H9 (cell line): ENCODE measurements at regions not wholly inside any gene's neighbourhood (a gene's known extent, or its start where the extent isn't known, plus 50 kb on each side); places are given as distances from the start of the nearest gene placed in this dataset.

Experiments
- DNase-seq: peaks from one replicate; pipeline ENCODE4 v3.0.0-alpha.2; 2017
- H2AFZ ChIP-seq: one replicate; pipeline ENCODE4 v1.6.1; 2013; ENCODE audit warnings: mild to moderate bottlenecking, low read length, control low read depth, moderate library complexity
- H2AK5ac ChIP-seq: 2 replicates; pipeline ENCODE4 v1.6.1; 2013; ENCODE audit warnings: low read length, control low read depth, mixed read lengths; ENCODE audit not compliant: insufficient read length
- H2BK120ac ChIP-seq: one replicate; pipeline ENCODE4 v1.6.1; 2013; ENCODE audit warnings: low read depth, mild to moderate bottlenecking, low read length, control low read depth, inconsistent platforms; ENCODE audit not compliant: poor library complexity, severe bottlenecking
- H2BK12ac ChIP-seq: 2 replicates; pipeline ENCODE4 v1.6.1; 2013; ENCODE audit warnings: low read length, control low read depth, mixed read lengths, low read depth; ENCODE audit not compliant: insufficient read length
- H2BK15ac ChIP-seq: 2 replicates; pipeline ENCODE4 v1.6.1; 2013; ENCODE audit warnings: low read depth, low read length, control low read depth
- H2BK20ac ChIP-seq: one replicate; pipeline ENCODE4 v1.6.1; 2013; ENCODE audit warnings: low read depth, mild to moderate bottlenecking, low read length, control low read depth, inconsistent platforms; ENCODE audit not compliant: poor library complexity, severe bottlenecking
- H2BK5ac ChIP-seq: 2 replicates; pipeline ENCODE4 v1.6.1; 2013; ENCODE audit warnings: low read length, control low read depth, mixed read lengths; ENCODE audit not compliant: insufficient read length
- H3K14ac ChIP-seq: 2 replicates; pipeline ENCODE4 v1.6.1; 2013; ENCODE audit warnings: low read length, control low read depth; ENCODE audit not compliant: insufficient read depth
- H3K18ac ChIP-seq: 2 replicates; pipeline ENCODE4 v1.6.1; 2013; ENCODE audit warnings: low read depth, mild to moderate bottlenecking, mixed read lengths, low read length, control low read depth; ENCODE audit not compliant: insufficient read length
- H3K23ac ChIP-seq: 2 replicates; pipeline ENCODE4 v1.6.1; 2013; ENCODE audit warnings: low read length, control low read depth, mixed read lengths, low read depth; ENCODE audit not compliant: insufficient read length
- H3K23me2 ChIP-seq: 2 replicates; pipeline ENCODE4 v1.6.1; 2013; ENCODE audit warnings: low read depth, mild to moderate bottlenecking, mixed read lengths, low read length, control low read depth; ENCODE audit not compliant: insufficient read length, poor library complexity, severe bottlenecking
- H3K27ac ChIP-seq: 2 replicates; pipeline ENCODE4 v1.5.1; 2013; ENCODE audit warnings: low read length, control low read depth, mixed read lengths, low read depth; ENCODE audit not compliant: insufficient read length
- H3K27me3 ChIP-seq: 2 replicates; pipeline ENCODE4 v1.6.1; 2013; ENCODE audit warnings: low read length, control low read depth, inconsistent platforms; ENCODE audit not compliant: insufficient read depth
- H3K4ac ChIP-seq: 2 replicates; pipeline ENCODE4 v1.6.1; 2013; ENCODE audit warnings: low read depth, mild to moderate bottlenecking, control low read depth, inconsistent platforms, low read length, moderate library complexity
- H3K4me1 ChIP-seq: 2 replicates; pipeline ENCODE4 v1.6.1; 2013; ENCODE audit warnings: low read length, control low read depth, inconsistent platforms; ENCODE audit not compliant: insufficient read depth
- H3K4me2 ChIP-seq: 2 replicates; pipeline ENCODE4 v1.6.1; 2013; ENCODE audit warnings: low read length, control low read depth, mixed read lengths; ENCODE audit not compliant: insufficient read length, insufficient read depth
- H3K56ac ChIP-seq: 2 replicates; pipeline ENCODE4 v1.6.1; 2013; ENCODE audit warnings: low read depth, mild to moderate bottlenecking, mixed read lengths, low read length, control low read depth; ENCODE audit not compliant: insufficient read length
- H3K79me1 ChIP-seq: 2 replicates; pipeline ENCODE4 v1.6.1; 2013; ENCODE audit warnings: low read depth, mild to moderate bottlenecking, moderate library complexity, low read length, control low read depth, inconsistent platforms; ENCODE audit not compliant: insufficient read depth, poor library complexity, severe bottlenecking
- H3K79me2 ChIP-seq: 2 replicates; pipeline ENCODE4 v1.6.1; 2013; ENCODE audit warnings: low read length, control low read depth, inconsistent platforms; ENCODE audit not compliant: insufficient read depth
- H3K9ac ChIP-seq: 2 replicates; pipeline ENCODE4 v1.6.1; 2013; ENCODE audit warnings: low read length, control low read depth, mixed read lengths; ENCODE audit not compliant: insufficient read length; ENCODE audit errors: extremely low read depth
- H3K9me3 ChIP-seq: one replicate; pipeline ENCODE4 v1.6.1; 2013; ENCODE audit warnings: low read depth, low read length, inconsistent platforms; ENCODE audit not compliant: control insufficient read depth
- H3T11ph ChIP-seq: one replicate; pipeline ENCODE4 v1.6.1; 2013; ENCODE audit warnings: mild to moderate bottlenecking, low read length, control low read depth, inconsistent platforms
- H4K20me1 ChIP-seq: one replicate; pipeline ENCODE4 v1.6.1; 2013; ENCODE audit not compliant: control insufficient read depth, insufficient read length, insufficient read depth
- H4K5ac ChIP-seq: 2 replicates; pipeline ENCODE4 v1.6.1; 2013; ENCODE audit warnings: low read depth, mild to moderate bottlenecking, mixed read lengths, low read length, control low read depth; ENCODE audit not compliant: insufficient read length
- H4K8ac ChIP-seq: replicated peaks from 2 replicates; pipeline ENCODE4 v1.6.1; 2013; ENCODE audit warnings: low read length, control low read depth, mixed read lengths, low read depth; ENCODE audit not compliant: insufficient read length
- H4K91ac ChIP-seq: 2 replicates; pipeline ENCODE4 v1.6.1; 2013; ENCODE audit warnings: low read depth, mild to moderate bottlenecking, moderate library complexity, mixed read lengths, low read length, control low read depth; ENCODE audit not compliant: insufficient read length
- H3K27ac Mint-ChIP-seq, 3 experiments: 2 replicates in 2 of 3; 3 replicates in 1 of 3; pipeline ENCODE4 v1.8.0; 2020 to 2021; ENCODE audit warnings: mixed read lengths in 3 of 3, mild to moderate bottlenecking in 1 of 3, moderate library complexity in 1 of 3
- H3K27me3 Mint-ChIP-seq: 2 replicates; pipeline ENCODE4 v1.8.0; 2021; ENCODE audit warnings: low read depth, mild to moderate bottlenecking, moderate library complexity, mixed read lengths
- H3K36me3 Mint-ChIP-seq, 3 experiments: 2 replicates in 2 of 3; 3 replicates in 1 of 3; pipeline ENCODE4 v1.8.0; 2020 to 2021; ENCODE audit warnings: low read depth in 3 of 3, mixed read lengths in 3 of 3; ENCODE audit not compliant: insufficient read depth in 1 of 3
- H3K4me1 Mint-ChIP-seq, 2 experiments: 2 replicates each; pipeline ENCODE4 v1.8.0; 2020; ENCODE audit warnings: mixed read lengths in 2 of 2
- H3K4me3 Mint-ChIP-seq, 2 experiments: 2 replicates in 1 of 2; 3 replicates in 1 of 2; pipeline ENCODE4 v1.8.0; 2020 to 2021; ENCODE audit warnings: mild to moderate bottlenecking in 2 of 2, mixed read lengths in 2 of 2, moderate library complexity in 1 of 2
- H3K9me3 Mint-ChIP-seq, 2 experiments: 2 replicates in 1 of 2; 3 replicates in 1 of 2; pipeline ENCODE4 v1.8.0; 2020; ENCODE audit warnings: mild to moderate bottlenecking in 2 of 2, mixed read lengths in 2 of 2, moderate library complexity in 1 of 2
- WGBS: extraction: QIAGEN DNeasy Blood & Tissue Kit; methylation state at CpG from one replicate; pipeline ENCODE4 v1.1.7; 2013; ENCODE audit warnings: missing lambda C conversion rate, low lambda C conversion rate, mixed read lengths; ENCODE audit not compliant: insufficient read length; ENCODE audit errors: extremely low coverage; 5-methylcytosine and 5-hydroxymethylcytosine counted together
- TF ChIP-seq, protein P1 (sequence below): fragments of 200-600 bp; sonication (generic); conservative IDR thresholded peaks from 3 replicates; pipeline ENCODE4 v1.8.0; 2021; ENCODE audit warnings: antibody characterized with exemption, mild to moderate bottlenecking

DNA sequence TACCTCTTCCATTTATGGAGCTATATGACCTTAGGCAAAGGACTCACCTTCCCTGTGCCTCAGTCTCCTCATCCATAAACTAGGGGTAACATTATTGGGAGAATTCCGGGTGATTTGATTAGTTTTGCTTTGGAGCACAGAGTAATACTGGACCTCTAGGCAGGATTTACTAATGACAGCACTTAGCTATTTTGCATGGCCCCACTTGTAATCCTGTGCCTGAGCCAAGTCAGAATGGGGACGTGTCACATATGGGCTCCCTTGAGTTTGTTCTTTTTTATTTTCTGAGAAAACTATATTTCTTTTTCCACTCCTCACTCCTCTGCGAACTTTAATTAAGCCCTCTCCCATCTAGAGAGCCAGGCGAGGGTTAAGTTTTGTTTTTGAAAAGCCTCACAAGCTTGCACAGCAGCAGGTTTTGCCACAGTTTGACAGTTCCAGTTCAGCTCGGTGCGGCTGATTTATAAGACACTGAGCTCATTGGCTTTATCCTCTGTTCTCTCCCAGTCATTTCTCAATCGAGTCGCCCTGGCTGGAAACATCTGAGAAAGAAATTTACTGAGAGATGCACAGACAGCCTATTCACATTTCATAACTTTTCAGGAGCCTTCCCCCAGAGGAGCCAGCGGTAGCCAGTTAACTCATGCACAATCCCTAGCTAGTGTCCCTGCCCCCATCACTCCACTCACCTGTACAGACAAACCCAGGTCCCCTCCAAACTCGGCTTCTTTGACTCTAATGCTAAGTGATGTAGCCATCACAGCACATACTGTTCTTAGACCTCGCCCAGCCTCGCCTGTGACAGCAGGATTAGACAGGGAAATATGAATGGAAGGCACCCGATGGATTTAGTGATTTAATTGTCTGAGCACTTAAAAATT, 441.9 kb upstream of the NPVF start:
- no peak overlapping the region for H3K56ac ChIP-seq
- no peak overlapping the region for H2AK5ac ChIP-seq
- H3K36me3 Mint-ChIP-seq, result no peaks in the 10 kb centered on the region
- WGBS, result no CpG with 5 or more reads among the region's 13 CpGs
- H3K4me1 Mint-ChIP-seq, result peaks cover 0 to 8% of the 10 kb centered on the region in 2 experiments; a peak in 3 of 4 replicates
- no peak overlapping the region for H3K27ac Mint-ChIP-seq
- H3K18ac ChIP-seq, result no peak overlapping the region
- no peak overlapping the region for H3T11ph ChIP-seq
- no peaks in the 10 kb centered on the region for H3K27me3 ChIP-seq
- no peak for DNase-seq
- H3K23ac ChIP-seq, result no peak overlapping the region
- H2BK20ac ChIP-seq, result no peak overlapping the region
- no peak overlapping the region for H3K27ac ChIP-seq
- H3K9me3 ChIP-seq, result no peaks in the 10 kb centered on the region
- no peak overlapping the region for H2BK12ac ChIP-seq
- TF ChIP-seq, protein P1, sequence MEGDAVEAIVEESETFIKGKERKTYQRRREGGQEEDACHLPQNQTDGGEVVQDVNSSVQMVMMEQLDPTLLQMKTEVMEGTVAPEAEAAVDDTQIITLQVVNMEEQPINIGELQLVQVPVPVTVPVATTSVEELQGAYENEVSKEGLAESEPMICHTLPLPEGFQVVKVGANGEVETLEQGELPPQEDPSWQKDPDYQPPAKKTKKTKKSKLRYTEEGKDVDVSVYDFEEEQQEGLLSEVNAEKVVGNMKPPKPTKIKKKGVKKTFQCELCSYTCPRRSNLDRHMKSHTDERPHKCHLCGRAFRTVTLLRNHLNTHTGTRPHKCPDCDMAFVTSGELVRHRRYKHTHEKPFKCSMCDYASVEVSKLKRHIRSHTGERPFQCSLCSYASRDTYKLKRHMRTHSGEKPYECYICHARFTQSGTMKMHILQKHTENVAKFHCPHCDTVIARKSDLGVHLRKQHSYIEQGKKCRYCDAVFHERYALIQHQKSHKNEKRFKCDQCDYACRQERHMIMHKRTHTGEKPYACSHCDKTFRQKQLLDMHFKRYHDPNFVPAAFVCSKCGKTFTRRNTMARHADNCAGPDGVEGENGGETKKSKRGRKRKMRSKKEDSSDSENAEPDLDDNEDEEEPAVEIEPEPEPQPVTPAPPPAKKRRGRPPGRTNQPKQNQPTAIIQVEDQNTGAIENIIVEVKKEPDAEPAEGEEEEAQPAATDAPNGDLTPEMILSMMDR, result no peak
- no peaks in the 10 kb centered on the region for H3K79me1 ChIP-seq
- H3K4me1 ChIP-seq, result 0 out of 2 replicates have a peak, but pooled peaks cover 2% of the 10 kb centered on the region
- H3K79me2 ChIP-seq, result no peaks in the 10 kb centered on the region
- no peak overlapping the region for H3K9ac ChIP-seq
- no peak overlapping the region for H2BK15ac ChIP-seq
- peaks cover 3% of the 10 kb centered on the region for H3K27me3 Mint-ChIP-seq
- H2BK5ac ChIP-seq, result no peak overlapping the region
- H3K23me2 ChIP-seq, result no peaks in the 10 kb centered on the region
- no peak overlapping the region for H3K4me3 Mint-ChIP-seq
- no peak overlapping the region for H3K4ac ChIP-seq
- no peak overlapping the region for H4K8ac ChIP-seq
- H2AFZ ChIP-seq, result no peak overlapping the region
- no peak overlapping the region for H2BK120ac ChIP-seq
- H4K20me1 ChIP-seq, result no peaks in the 10 kb centered on the region
- no peak overlapping the region for H4K91ac ChIP-seq
- no peak overlapping the region for H3K4me2 ChIP-seq
- no peak overlapping the region for H3K14ac ChIP-seq
- no peaks in the 10 kb centered on the region for H3K9me3 Mint-ChIP-seq
- no peak overlapping the region for H4K5ac ChIP-seq
